Loucy (cell line): ENCODE measurements at regions not wholly inside any gene's neighbourhood (a gene's known extent, or its start where the extent isn't known, plus 50 kb on each side); places are given as distances from the start of the nearest gene placed in this dataset.
"Not testable (repeated sequence)": the region's sequence is repeated elsewhere in the genome, so short reads cannot be mapped to it uniquely, and the experiment has no call there.

Experiments
- H2AFZ ChIP-seq: fragments of 200-600 bp; sonication (generic); 2 replicates; pipeline ENCODE4 v1.6.0; 2016; ENCODE audit warnings: antibody characterized with exemption, mild to moderate bottlenecking, low read length, moderate library complexity
- H3F3A ChIP-seq: fragments of 200-600 bp; 2 replicates; pipeline ENCODE4 v1.6.0; 2016; ENCODE audit warnings: antibody characterized with exemption, low read depth, mild to moderate bottlenecking
- H3K27me3 ChIP-seq: fragments of 200-600 bp; sonication (generic); 2 replicates; pipeline ENCODE4 v1.6.1; 2014; ENCODE audit warnings: low read length, mild to moderate bottlenecking; ENCODE audit not compliant: insufficient read depth, poor library complexity, severe bottlenecking
- H3K36me3 ChIP-seq: fragments of 200-600 bp; sonication (generic); 2 replicates; pipeline ENCODE4 v1.6.1; 2016; ENCODE audit warnings: low read length; ENCODE audit not compliant: insufficient read depth
- H3K4me1 ChIP-seq: fragments of 200-600 bp; sonication (generic); 2 replicates; pipeline ENCODE4 v1.5.1; 2014; ENCODE audit warnings: low read length, mild to moderate bottlenecking; ENCODE audit not compliant: insufficient read depth, poor library complexity, severe bottlenecking
- H3K4me2 ChIP-seq: fragments of 200-600 bp; sonication (generic); 2 replicates; pipeline ENCODE4 v1.6.0; 2014; ENCODE audit warnings: antibody characterized with exemption, low read length, low read depth, mild to moderate bottlenecking; ENCODE audit not compliant: poor library complexity, severe bottlenecking
- H3K4me3 ChIP-seq: fragments of 200-600 bp; sonication (generic); 2 replicates; pipeline ENCODE4 v1.5.1; 2014; ENCODE audit warnings: low read length, mild to moderate bottlenecking, mixed read lengths; ENCODE audit not compliant: poor library complexity, severe bottlenecking
- H3K79me2 ChIP-seq: fragments of 200-600 bp; sonication (generic); 2 replicates; pipeline ENCODE4 v1.6.1; 2014; ENCODE audit warnings: low read length; ENCODE audit not compliant: insufficient read depth
- H3K9ac ChIP-seq: fragments of 200-600 bp; sonication (generic); 2 replicates; pipeline ENCODE4 v1.6.0; 2014; ENCODE audit warnings: mild to moderate bottlenecking, low read depth, low read length, moderate library complexity; ENCODE audit not compliant: poor library complexity, severe bottlenecking
- H3K9me2 ChIP-seq: fragments of 200-600 bp; sonication (generic); replicated peaks from 2 replicates; pipeline ENCODE4 v1.6.1; 2016; ENCODE audit warnings: low read depth, low read length, mixed read lengths
- H3K9me3 ChIP-seq: fragments of 200-600 bp; sonication (generic); 2 replicates; pipeline ENCODE4 v1.6.1; 2014; ENCODE audit warnings: mild to moderate bottlenecking, antibody characterized with exemption, low read length, low read depth; ENCODE audit not compliant: insufficient read depth
- H4K20me1 ChIP-seq: fragments of 200-600 bp; sonication (generic); 2 replicates; pipeline ENCODE4 v1.6.0; 2014; ENCODE audit warnings: antibody characterized with exemption, low read length, mild to moderate bottlenecking; ENCODE audit not compliant: insufficient read depth, poor library complexity, severe bottlenecking
- EZH2phosphoT487 ChIP-seq: fragments of 200-600 bp; IDR thresholded peaks from 2 replicates; pipeline ENCODE4 v1.6.1; 2018; ENCODE audit warnings: antibody characterized with exemption, mild to moderate bottlenecking, moderate library complexity, borderline replicate concordance
- TF ChIP-seq, protein P1 (sequence below): fragments of 200-600 bp; sonication (generic); conservative IDR thresholded peaks from 2 replicates; pipeline ENCODE4 v1.5.1; 2014; ENCODE audit warnings: mild to moderate bottlenecking, antibody characterized with exemption, low read length

DNA sequence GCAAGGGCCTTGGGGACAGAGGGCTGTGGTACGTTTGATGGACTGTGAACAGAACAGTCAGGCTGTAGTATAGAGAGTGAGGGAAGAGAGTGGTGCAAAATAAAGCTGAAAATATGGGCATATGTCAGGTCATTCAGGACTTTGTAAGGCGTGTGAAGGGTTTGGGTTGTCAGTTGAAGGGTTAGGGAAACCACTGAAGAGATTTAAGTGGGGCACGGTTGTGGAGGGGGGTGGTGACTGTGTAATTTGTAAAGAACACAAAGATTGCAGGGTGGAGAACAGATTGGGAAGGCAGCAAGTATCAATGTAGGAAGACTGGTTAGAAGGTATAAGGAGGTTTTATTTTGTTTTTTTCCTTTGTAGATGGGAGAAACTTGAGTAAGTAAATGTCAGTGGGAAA lies 349.8 kb downstream of the DLEU7 start:
- no peak for TF ChIP-seq EZH2phosphoT487
- TF ChIP-seq, protein P1, sequence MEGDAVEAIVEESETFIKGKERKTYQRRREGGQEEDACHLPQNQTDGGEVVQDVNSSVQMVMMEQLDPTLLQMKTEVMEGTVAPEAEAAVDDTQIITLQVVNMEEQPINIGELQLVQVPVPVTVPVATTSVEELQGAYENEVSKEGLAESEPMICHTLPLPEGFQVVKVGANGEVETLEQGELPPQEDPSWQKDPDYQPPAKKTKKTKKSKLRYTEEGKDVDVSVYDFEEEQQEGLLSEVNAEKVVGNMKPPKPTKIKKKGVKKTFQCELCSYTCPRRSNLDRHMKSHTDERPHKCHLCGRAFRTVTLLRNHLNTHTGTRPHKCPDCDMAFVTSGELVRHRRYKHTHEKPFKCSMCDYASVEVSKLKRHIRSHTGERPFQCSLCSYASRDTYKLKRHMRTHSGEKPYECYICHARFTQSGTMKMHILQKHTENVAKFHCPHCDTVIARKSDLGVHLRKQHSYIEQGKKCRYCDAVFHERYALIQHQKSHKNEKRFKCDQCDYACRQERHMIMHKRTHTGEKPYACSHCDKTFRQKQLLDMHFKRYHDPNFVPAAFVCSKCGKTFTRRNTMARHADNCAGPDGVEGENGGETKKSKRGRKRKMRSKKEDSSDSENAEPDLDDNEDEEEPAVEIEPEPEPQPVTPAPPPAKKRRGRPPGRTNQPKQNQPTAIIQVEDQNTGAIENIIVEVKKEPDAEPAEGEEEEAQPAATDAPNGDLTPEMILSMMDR: no peak
- no peaks in the 10 kb centered on the region for H3K9me3 ChIP-seq
- no peak overlapping the region for H3K4me3 ChIP-seq
- H3K9ac ChIP-seq: no peak overlapping the region
- peaks cover 14% of the 10 kb centered on the region; the same call in 1 of the 2 replicates for H3K36me3 ChIP-seq
- no peaks in the 10 kb centered on the region for H3K9me2 ChIP-seq
- no peaks in the 10 kb centered on the region for H3F3A ChIP-seq
- H3K79me2 ChIP-seq: peaks cover 9% of the 10 kb centered on the region; the same call in 1 of the 2 replicates
- no peak overlapping the region for H2AFZ ChIP-seq
- H4K20me1 ChIP-seq: no peaks in the 10 kb centered on the region
- no peaks in the 10 kb centered on the region for H3K27me3 ChIP-seq
- H3K4me1 ChIP-seq: peaks cover 15% of the 10 kb centered on the region
- H3K4me2 ChIP-seq: peak overlapping the region; percentile 19

DNA sequence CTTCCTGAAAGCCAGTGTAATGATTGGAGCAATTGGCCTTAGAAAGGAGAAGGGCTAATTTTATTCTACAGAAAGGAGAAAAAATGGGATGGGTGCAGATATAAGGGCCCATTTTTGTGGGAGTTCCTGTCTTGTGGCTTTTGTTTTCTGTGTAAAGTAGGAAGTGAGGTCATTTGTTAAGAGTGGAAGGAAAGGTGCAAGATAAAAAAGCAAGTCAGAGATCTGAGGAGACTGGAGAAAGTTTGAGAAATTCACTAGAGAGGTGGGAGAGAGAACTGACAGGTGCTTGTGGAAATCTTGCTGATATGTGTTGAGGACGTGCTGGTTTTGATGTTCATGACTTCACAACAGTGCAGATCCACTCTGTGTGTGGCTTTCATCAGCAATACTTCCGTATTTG lies 349.4 kb downstream of the DLEU7 start:
- Histone ChIP-seq H4K20me1 (no peaks in the 10 kb centered on the region), H3K79me2 (peaks cover 9% of the 10 kb centered on the region; the same call in 1 of the 2 replicates), H3K9ac (no peak overlapping the region), H3F3A (no peaks in the 10 kb centered on the region), H3K9me3 (no peaks in the 10 kb centered on the region), H3K4me1 (peaks cover 15% of the 10 kb centered on the region), H3K4me2 (peak overlapping the region; percentile 19), H3K36me3 (peaks cover 14% of the 10 kb centered on the region; the same call in 1 of the 2 replicates), H2AFZ (no peak overlapping the region), H3K27me3 (no peaks in the 10 kb centered on the region), H3K4me3 (no peak overlapping the region), H3K9me2 (no peaks in the 10 kb centered on the region)
- TF ChIP-seq, protein P1: no peak

DNA sequence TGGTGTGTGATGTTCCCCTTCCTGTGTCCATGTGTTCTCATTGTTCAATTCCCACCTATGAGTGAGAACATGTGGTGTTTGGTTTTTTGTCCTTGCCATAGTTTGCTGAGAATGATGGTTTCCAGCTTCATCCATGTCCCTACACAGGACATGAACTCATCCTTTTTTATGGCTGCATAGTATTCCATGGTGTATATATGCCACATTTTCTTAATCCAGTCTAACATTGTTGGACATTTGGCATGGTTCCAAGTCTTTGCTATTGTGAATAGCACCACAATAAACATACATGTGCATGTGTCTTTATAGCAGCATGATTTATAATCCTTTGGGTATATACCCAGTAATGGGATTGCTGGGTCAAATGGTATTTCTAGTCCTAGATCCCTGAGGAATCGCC lies 340.3 kb downstream of the DLEU7 start:
- not testable (repeated sequence) for H3K9me2 ChIP-seq, H3K4me3 ChIP-seq, H3K79me2 ChIP-seq, H3K4me1 ChIP-seq, H3K9me3 ChIP-seq, H3K9ac ChIP-seq, H3K36me3 ChIP-seq, H2AFZ ChIP-seq, H3K4me2 ChIP-seq, H4K20me1 ChIP-seq, H3K27me3 ChIP-seq, H3F3A ChIP-seq

DNA sequence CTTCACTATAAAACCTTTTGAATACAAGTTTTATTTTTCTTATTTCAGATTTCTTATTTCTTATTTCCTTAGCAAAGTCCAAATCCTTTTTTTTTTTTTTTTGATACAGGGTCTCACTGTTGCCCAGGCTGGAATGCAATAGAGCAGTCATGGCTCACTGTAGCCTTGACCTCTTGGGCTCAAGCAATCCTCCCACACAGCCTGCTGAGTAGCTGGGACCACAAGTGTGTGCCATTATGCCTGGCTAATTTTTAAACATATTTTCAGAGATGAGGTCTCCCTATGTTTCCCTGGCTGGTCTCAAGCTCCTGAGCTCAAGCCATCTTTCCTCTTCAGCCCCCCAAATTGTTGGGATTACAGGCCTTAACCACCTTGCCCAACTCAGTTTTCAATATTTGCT lies 334.3 kb downstream of the DLEU7 start:
- Histone ChIP-seq H3K4me3 (no peak overlapping the region), H3K4me2 (no peak overlapping the region), H3F3A (peaks cover 5% of the 10 kb centered on the region; the same call in 1 of the 2 replicates), H2AFZ (no peak overlapping the region), H3K9me3 (no peaks in the 10 kb centered on the region), H4K20me1 (no peaks in the 10 kb centered on the region), H3K79me2 (peaks cover 14% of the 10 kb centered on the region; the same call in 1 of the 2 replicates), H3K9me2 (no peaks in the 10 kb centered on the region), H3K36me3 (no peaks in the 10 kb centered on the region), H3K4me1 (peaks cover 44% of the 10 kb centered on the region), H3K27me3 (no peaks in the 10 kb centered on the region), H3K9ac (no peak overlapping the region)
- TF ChIP-seq EZH2phosphoT487: no peak
- TF ChIP-seq, protein P1: no peak
